H1 (cell line): ENCODE measurements at regions not wholly inside any gene's neighbourhood (a gene's known extent, or its start where the extent isn't known, plus 50 kb on each side); places are given as distances from the start of the nearest gene placed in this dataset.

Source experiments
- CTCF ChIA-PET: fragments of 300-600 bp; sonication (Branson Sonifier 250); formaldehyde crosslinking; loops from one replicate; lab custom pipeline; 2021; ENCODE audit not compliant: partially characterized antibody; lab: Charles Lee
- POLR2A ChIA-PET: fragments of 300-600 bp; sonication (Branson Sonifier 250); formaldehyde crosslinking; loops from one replicate; lab custom pipeline; 2021; ENCODE audit warnings: inconsistent platforms; ENCODE audit not compliant: partially characterized antibody; lab: Charles Lee
- DNase-seq, 2 experiments: peaks; one replicate each; pipeline versions ENCODE4 v3.0.0 to v3.0.0-alpha.2; 2010 to 2022; ENCODE audit warnings: low spot score in 2 of 2, low read depth in 1 of 2, mixed read lengths in 1 of 2
- FAIRE-seq: peaks from 2 replicates; lab custom pipeline; 2011; peaks lifted over from hg19 to GRCh38; lab: Jason Lieb, UNC
- H2AFZ ChIP-seq: 2 replicates; pipeline ENCODE4 v1.8.1; 2012; ENCODE audit warnings: low read length, inconsistent platforms
- H2AK5ac ChIP-seq: 2 replicates; pipeline ENCODE4 v1.6.1; 2013; ENCODE audit warnings: low read depth, low read length
- H2BK120ac ChIP-seq: replicated peaks from 2 replicates; pipeline ENCODE3; 2013; ENCODE audit warnings: low read depth, low read length, inconsistent platforms
- H2BK12ac ChIP-seq: 2 replicates; pipeline ENCODE4 v1.6.1; 2013; ENCODE audit warnings: low read depth, low read length
- H2BK15ac ChIP-seq: 2 replicates; pipeline ENCODE4 v1.6.1; 2013; ENCODE audit warnings: low read length
- H2BK20ac ChIP-seq: 2 replicates; pipeline ENCODE4 v1.6.1; 2013; ENCODE audit warnings: low read length
- H2BK5ac ChIP-seq: 2 replicates; pipeline ENCODE4 v1.6.1; 2013; ENCODE audit warnings: low read depth, low read length
- H3K14ac ChIP-seq: 2 replicates; pipeline ENCODE4 v1.6.1; 2013; ENCODE audit warnings: inconsistent platforms; ENCODE audit not compliant: insufficient read length
- H3K18ac ChIP-seq: 2 replicates; pipeline ENCODE4 v1.6.1; 2013; ENCODE audit warnings: low read length; ENCODE audit errors: extremely low read depth
- H3K23ac ChIP-seq: 2 replicates; pipeline ENCODE4 v1.6.1; 2013; ENCODE audit warnings: inconsistent platforms; ENCODE audit not compliant: insufficient read length
- H3K23me2 ChIP-seq: 2 replicates; pipeline ENCODE4 v1.6.1; 2013; ENCODE audit warnings: low read depth, low read length
- H3K27ac ChIP-seq: 2 replicates; pipeline ENCODE4 v1.6.1; 2011; ENCODE audit warnings: low read depth, low read length, inconsistent platforms
- H3K27me3 ChIP-seq, 4 experiments: replicated peaks in 1 of 4; 1 replicate in 1 of 4; 2 replicates in 3 of 4; pipeline versions ENCODE4 v1.6.1 to v1.8.1; 2011 to 2013; ENCODE audit warnings: low read length in 3 of 4, mild to moderate bottlenecking in 3 of 4, inconsistent platforms in 2 of 4, mixed read lengths in 2 of 4, moderate library complexity in 1 of 4; ENCODE audit not compliant: control insufficient read depth in 3 of 4, insufficient read depth in 3 of 4; ENCODE audit errors: extremely low read depth in 1 of 4
- H3K36me3 ChIP-seq, 4 experiments: 2 replicates each; pipeline versions ENCODE4 v1.6.1 to v1.8.1; 2011 to 2013; ENCODE audit warnings: mild to moderate bottlenecking in 4 of 4, low read length in 3 of 4, moderate library complexity in 2 of 4, control low read depth in 1 of 4, inconsistent platforms in 1 of 4; ENCODE audit not compliant: insufficient read depth in 4 of 4, control insufficient read depth in 2 of 4
- H3K4ac ChIP-seq: replicated peaks from 2 replicates; pipeline ENCODE3; 2013; ENCODE audit warnings: low read length, low read depth, mixed read lengths, inconsistent platforms; ENCODE audit not compliant: insufficient read length
- H3K4me1 ChIP-seq, 4 experiments: replicated peaks in 1 of 4; 1 replicate in 1 of 4; 2 replicates in 3 of 4; pipeline versions ENCODE4 v1.6.1 to v1.8.1; 2011 to 2013; ENCODE audit warnings: low read length in 3 of 4, inconsistent platforms in 2 of 4, mixed read lengths in 1 of 4; ENCODE audit not compliant: insufficient read depth in 4 of 4, control insufficient read depth in 3 of 4
- H3K4me2 ChIP-seq, 2 experiments: 2 replicates each; pipeline versions ENCODE4 v1.6.1 to v1.8.1; 2011 to 2013; ENCODE audit warnings: low read depth in 2 of 2, low read length in 2 of 2, control low read depth in 1 of 2, inconsistent platforms in 1 of 2, mild to moderate bottlenecking in 1 of 2; ENCODE audit not compliant: insufficient read depth in 1 of 2
- H3K4me3 ChIP-seq, 4 experiments: fragments of 200-600, 300-600 bp in 1 of 4; sonication (generic), shearing (Covaris generic), sonication (Bioruptor Twin) in 1 of 4; 2 replicates each; pipeline versions ENCODE4 v1.5.1 to v1.8.1; 2011 to 2016; ENCODE audit warnings: low read length in 4 of 4, low read depth in 3 of 4, control low read depth in 2 of 4, inconsistent platforms in 2 of 4, mild to moderate bottlenecking in 2 of 4, mixed read lengths in 1 of 4, moderate library complexity in 1 of 4; ENCODE audit not compliant: insufficient read depth in 2 of 4; ENCODE audit errors: extremely low read depth in 1 of 4
- H3K56ac ChIP-seq: replicated peaks from 2 replicates; pipeline ENCODE3; 2013; ENCODE audit warnings: low read depth, mild to moderate bottlenecking, mixed read lengths, low read length, inconsistent platforms; ENCODE audit not compliant: insufficient read length
- H3K79me1 ChIP-seq: 2 replicates; pipeline ENCODE4 v1.6.1; 2013; ENCODE audit warnings: low read depth, low read length, control low read depth
- H3K79me2 ChIP-seq, 2 experiments: 2 replicates each; pipeline versions ENCODE4 v1.6.1 to v1.8.1; 2012 to 2013; ENCODE audit warnings: low read length in 2 of 2, mild to moderate bottlenecking in 2 of 2, inconsistent platforms in 1 of 2; ENCODE audit not compliant: insufficient read depth in 2 of 2, control insufficient read depth in 1 of 2
- H3K9ac ChIP-seq, 4 experiments: replicated peaks in 1 of 4; 1 replicate in 1 of 4; 2 replicates in 3 of 4; pipeline versions ENCODE4 v1.6.1 to v1.8.1; 2011 to 2013; ENCODE audit warnings: low read depth in 3 of 4, low read length in 3 of 4, control low read depth in 2 of 4, mild to moderate bottlenecking in 2 of 4, moderate library complexity in 2 of 4, inconsistent platforms in 1 of 4; ENCODE audit errors: extremely low read depth in 1 of 4
- H3K9me3 ChIP-seq, 2 experiments: 2 replicates each; pipeline versions ENCODE4 v1.6.1 to v1.8.1; 2012 to 2013; ENCODE audit warnings: mild to moderate bottlenecking in 2 of 2, moderate library complexity in 2 of 2, control low read depth in 1 of 2, inconsistent platforms in 1 of 2, low read depth in 1 of 2, low read length in 1 of 2, mixed read lengths in 1 of 2; ENCODE audit not compliant: insufficient read depth in 2 of 2
- H4K20me1 ChIP-seq, 2 experiments: replicated peaks in 1 of 2; 2 replicates each; pipeline versions ENCODE3 to v1.8.1; 2011 to 2013; ENCODE audit warnings: inconsistent platforms in 2 of 2, low read length in 2 of 2, mild to moderate bottlenecking in 1 of 2; ENCODE audit not compliant: insufficient read depth in 2 of 2, control insufficient read depth in 1 of 2
- H4K5ac ChIP-seq: 2 replicates; pipeline ENCODE4 v1.6.1; 2013; ENCODE audit warnings: low read length, low read depth, mixed read lengths, inconsistent platforms; ENCODE audit not compliant: insufficient read length
- H4K8ac ChIP-seq: 2 replicates; pipeline ENCODE4 v1.8.0; 2013; ENCODE audit warnings: mild to moderate bottlenecking, moderate library complexity, low read length, inconsistent platforms; ENCODE audit not compliant: insufficient read depth; ENCODE audit errors: extremely low read depth
- H4K91ac ChIP-seq: replicated peaks from 2 replicates; pipeline ENCODE3; 2013; ENCODE audit warnings: low read length, mixed read lengths, inconsistent platforms; ENCODE audit not compliant: insufficient read length
- CEBPB ChIP-seq: IDR thresholded peaks from 2 replicates; pipeline ENCODE4 v1.6.1; 2012; ENCODE audit warnings: low read depth, low read length
- SP4 ChIP-seq: IDR thresholded peaks from 2 replicates; pipeline ENCODE4 v1.6.1; 2012; ENCODE audit warnings: low read length, inconsistent platforms
- WGBS, 2 experiments: shearing (Covaris generic) in 1 of 2; methylation state at CpG; one replicate each; pipeline versions ENCODE4 v1.1.6 to v1.1.7; 2013 to 2015; ENCODE audit warnings: low lambda C conversion rate in 2 of 2, mixed read lengths in 2 of 2, inconsistent platforms in 1 of 2, low coverage in 1 of 2, missing lambda C conversion rate in 1 of 2; ENCODE audit not compliant: insufficient replicate concordance in 2 of 2, insufficient coverage in 1 of 2, insufficient read length in 1 of 2; ENCODE audit errors: extremely low coverage in 1 of 2, missing lambda C conversion rate in 1 of 2; 5-methylcytosine and 5-hydroxymethylcytosine counted together

GRCh38 chr12:82184844-82185243 lies 173.3 kb downstream of the CCDC59 start:
- H4K8ac ChIP-seq, result no peak overlapping the region
- H3K27ac ChIP-seq, result no peak overlapping the region
- no peak overlapping the region for H3K4me3 ChIP-seq
- H2BK12ac ChIP-seq, result no peak overlapping the region
- H2AK5ac ChIP-seq, result no peak overlapping the region
- no peaks in the 10 kb centered on the region for H3K36me3 ChIP-seq
- no peaks in the 10 kb centered on the region for H3K9me3 ChIP-seq
- H2BK5ac ChIP-seq, result no peak overlapping the region
- no peak overlapping the region for H2AFZ ChIP-seq
- no peaks in the 10 kb centered on the region for H4K20me1 ChIP-seq
- no peak overlapping the region for H4K5ac ChIP-seq
- H3K27me3 ChIP-seq, result peaks cover 0 to 1% (median 0%) of the 10 kb centered on the region in 4 experiments; a peak in 1 of 7 replicates
- DNase-seq (no peak), FAIRE-seq (no peak)
- H3K9ac ChIP-seq, result no peak overlapping the region
- H2BK20ac ChIP-seq, result no peak overlapping the region
- H3K14ac ChIP-seq, result no peak overlapping the region
- CTCF ChIA-PET, result no interaction called here
- TF ChIP-seq CEBPB (peak; percentile 21; the same call in 1 of the 2 replicates), SP4 (no peak)
- POLR2A ChIA-PET, result no interaction called here
- 86% methylated on average over 1 of the region's 1 CpG; no CpG with 5 or more reads in 1 of the 2 experiments for WGBS, 2 experiments
- H3K23me2 ChIP-seq, result no peaks in the 10 kb centered on the region
- no peak overlapping the region for H3K56ac ChIP-seq
- H4K91ac ChIP-seq, result no peak overlapping the region
- no peaks in the 10 kb centered on the region for H3K79me2 ChIP-seq
- H3K4ac ChIP-seq, result no peak overlapping the region
- no peaks in the 10 kb centered on the region for H3K4me1 ChIP-seq
- no peak overlapping the region for H3K4me2 ChIP-seq
- H3K18ac ChIP-seq, result no peak overlapping the region
- H3K23ac ChIP-seq, result no peak overlapping the region
- no peak overlapping the region for H2BK120ac ChIP-seq
- H3K79me1 ChIP-seq, result no peaks in the 10 kb centered on the region
- H2BK15ac ChIP-seq, result no peak overlapping the region
